Uterus (tissue), 2 donors: ENCODE measurements at regions not wholly inside any gene's neighbourhood (a gene's known extent, or its start where the extent isn't known, plus 50 kb on each side); places are given as distances from the start of the nearest gene placed in this dataset.

Experiments used
- POLR2A ChIP-seq, 2 donors: fragments of 450-650 bp; IDR thresholded peaks; one replicate each; pipeline ENCODE4 v1.6.1; 2016; ENCODE audit warnings: antibody characterized with exemption in 2 of 2, mild to moderate bottlenecking in 1 of 2, moderate library complexity in 1 of 2
- TF ChIP-seq, protein P1 (sequence below), 4 experiments: fragments of 200-600 bp in 2 of 4; fragments of 450-650 bp in 2 of 4; sonication (generic) in 2 of 4; IDR thresholded peaks; one replicate each; pipeline ENCODE4 v1.5.1; 2016 to 2019; ENCODE audit warnings: antibody characterized with exemption in 4 of 4, mild to moderate bottlenecking in 2 of 4, moderate library complexity in 1 of 4

DNA sequence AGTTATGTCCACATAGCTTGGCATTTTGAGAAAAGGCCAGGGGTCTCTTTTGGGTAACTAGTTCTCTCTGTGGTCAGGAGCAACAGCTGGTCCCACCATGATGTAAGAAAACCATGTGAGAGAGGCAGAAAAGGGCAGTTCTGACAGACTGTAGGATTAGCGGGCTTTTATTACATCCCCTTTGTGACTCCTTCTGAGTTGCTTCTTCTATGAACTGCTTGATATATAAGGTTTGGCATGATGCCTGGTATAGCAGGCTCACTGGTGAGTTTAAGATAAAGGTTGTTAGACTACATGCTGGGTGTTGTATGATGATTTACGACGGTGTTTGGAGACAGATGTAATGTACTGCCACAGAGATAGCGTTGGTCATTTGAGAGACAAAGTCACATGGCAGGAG lies 2308.1 kb upstream of the AGA start:
- TF ChIP-seq POLR2A (IDR thresholded peaks at IDR 0.05), result no peak
- TF ChIP-seq, protein P1, sequence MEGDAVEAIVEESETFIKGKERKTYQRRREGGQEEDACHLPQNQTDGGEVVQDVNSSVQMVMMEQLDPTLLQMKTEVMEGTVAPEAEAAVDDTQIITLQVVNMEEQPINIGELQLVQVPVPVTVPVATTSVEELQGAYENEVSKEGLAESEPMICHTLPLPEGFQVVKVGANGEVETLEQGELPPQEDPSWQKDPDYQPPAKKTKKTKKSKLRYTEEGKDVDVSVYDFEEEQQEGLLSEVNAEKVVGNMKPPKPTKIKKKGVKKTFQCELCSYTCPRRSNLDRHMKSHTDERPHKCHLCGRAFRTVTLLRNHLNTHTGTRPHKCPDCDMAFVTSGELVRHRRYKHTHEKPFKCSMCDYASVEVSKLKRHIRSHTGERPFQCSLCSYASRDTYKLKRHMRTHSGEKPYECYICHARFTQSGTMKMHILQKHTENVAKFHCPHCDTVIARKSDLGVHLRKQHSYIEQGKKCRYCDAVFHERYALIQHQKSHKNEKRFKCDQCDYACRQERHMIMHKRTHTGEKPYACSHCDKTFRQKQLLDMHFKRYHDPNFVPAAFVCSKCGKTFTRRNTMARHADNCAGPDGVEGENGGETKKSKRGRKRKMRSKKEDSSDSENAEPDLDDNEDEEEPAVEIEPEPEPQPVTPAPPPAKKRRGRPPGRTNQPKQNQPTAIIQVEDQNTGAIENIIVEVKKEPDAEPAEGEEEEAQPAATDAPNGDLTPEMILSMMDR (IDR thresholded peaks at IDR 0.05), result no peak
